H9 (cell line): ENCODE measurements at regions not wholly inside any gene's neighbourhood (a gene's known extent, or its start where the extent isn't known, plus 50 kb on each side); places are given as distances from the start of the nearest gene placed in this dataset.

ENCODE experiments used
- DNase-seq: peaks from one replicate; pipeline ENCODE4 v3.0.0-alpha.2; 2017
- H2AFZ ChIP-seq: one replicate; pipeline ENCODE4 v1.6.1; 2013; ENCODE audit warnings: mild to moderate bottlenecking, low read length, control low read depth, moderate library complexity
- H2AK5ac ChIP-seq: 2 replicates; pipeline ENCODE4 v1.6.1; 2013; ENCODE audit warnings: low read length, control low read depth, mixed read lengths; ENCODE audit not compliant: insufficient read length
- H2BK120ac ChIP-seq: one replicate; pipeline ENCODE4 v1.6.1; 2013; ENCODE audit warnings: low read depth, mild to moderate bottlenecking, low read length, control low read depth, inconsistent platforms; ENCODE audit not compliant: poor library complexity, severe bottlenecking
- H2BK12ac ChIP-seq: 2 replicates; pipeline ENCODE4 v1.6.1; 2013; ENCODE audit warnings: low read length, control low read depth, mixed read lengths, low read depth; ENCODE audit not compliant: insufficient read length
- H2BK15ac ChIP-seq: 2 replicates; pipeline ENCODE4 v1.6.1; 2013; ENCODE audit warnings: low read depth, low read length, control low read depth
- H2BK20ac ChIP-seq: one replicate; pipeline ENCODE4 v1.6.1; 2013; ENCODE audit warnings: low read depth, mild to moderate bottlenecking, low read length, control low read depth, inconsistent platforms; ENCODE audit not compliant: poor library complexity, severe bottlenecking
- H2BK5ac ChIP-seq: 2 replicates; pipeline ENCODE4 v1.6.1; 2013; ENCODE audit warnings: low read length, control low read depth, mixed read lengths; ENCODE audit not compliant: insufficient read length
- H3K14ac ChIP-seq: 2 replicates; pipeline ENCODE4 v1.6.1; 2013; ENCODE audit warnings: low read length, control low read depth; ENCODE audit not compliant: insufficient read depth
- H3K18ac ChIP-seq: 2 replicates; pipeline ENCODE4 v1.6.1; 2013; ENCODE audit warnings: low read depth, mild to moderate bottlenecking, mixed read lengths, low read length, control low read depth; ENCODE audit not compliant: insufficient read length
- H3K23ac ChIP-seq: 2 replicates; pipeline ENCODE4 v1.6.1; 2013; ENCODE audit warnings: low read length, control low read depth, mixed read lengths, low read depth; ENCODE audit not compliant: insufficient read length
- H3K23me2 ChIP-seq: 2 replicates; pipeline ENCODE4 v1.6.1; 2013; ENCODE audit warnings: low read depth, mild to moderate bottlenecking, mixed read lengths, low read length, control low read depth; ENCODE audit not compliant: insufficient read length, poor library complexity, severe bottlenecking
- H3K27ac ChIP-seq: 2 replicates; pipeline ENCODE4 v1.5.1; 2013; ENCODE audit warnings: low read length, control low read depth, mixed read lengths, low read depth; ENCODE audit not compliant: insufficient read length
- H3K27me3 ChIP-seq: 2 replicates; pipeline ENCODE4 v1.6.1; 2013; ENCODE audit warnings: low read length, control low read depth, inconsistent platforms; ENCODE audit not compliant: insufficient read depth
- H3K4ac ChIP-seq: 2 replicates; pipeline ENCODE4 v1.6.1; 2013; ENCODE audit warnings: low read depth, mild to moderate bottlenecking, control low read depth, inconsistent platforms, low read length, moderate library complexity
- H3K4me1 ChIP-seq: 2 replicates; pipeline ENCODE4 v1.6.1; 2013; ENCODE audit warnings: low read length, control low read depth, inconsistent platforms; ENCODE audit not compliant: insufficient read depth
- H3K4me2 ChIP-seq: 2 replicates; pipeline ENCODE4 v1.6.1; 2013; ENCODE audit warnings: low read length, control low read depth, mixed read lengths; ENCODE audit not compliant: insufficient read length, insufficient read depth
- H3K56ac ChIP-seq: 2 replicates; pipeline ENCODE4 v1.6.1; 2013; ENCODE audit warnings: low read depth, mild to moderate bottlenecking, mixed read lengths, low read length, control low read depth; ENCODE audit not compliant: insufficient read length
- H3K79me1 ChIP-seq: 2 replicates; pipeline ENCODE4 v1.6.1; 2013; ENCODE audit warnings: low read depth, mild to moderate bottlenecking, moderate library complexity, low read length, control low read depth, inconsistent platforms; ENCODE audit not compliant: insufficient read depth, poor library complexity, severe bottlenecking
- H3K79me2 ChIP-seq: 2 replicates; pipeline ENCODE4 v1.6.1; 2013; ENCODE audit warnings: low read length, control low read depth, inconsistent platforms; ENCODE audit not compliant: insufficient read depth
- H3K9ac ChIP-seq: 2 replicates; pipeline ENCODE4 v1.6.1; 2013; ENCODE audit warnings: low read length, control low read depth, mixed read lengths; ENCODE audit not compliant: insufficient read length; ENCODE audit errors: extremely low read depth
- H3K9me3 ChIP-seq: one replicate; pipeline ENCODE4 v1.6.1; 2013; ENCODE audit warnings: low read depth, low read length, inconsistent platforms; ENCODE audit not compliant: control insufficient read depth
- H3T11ph ChIP-seq: one replicate; pipeline ENCODE4 v1.6.1; 2013; ENCODE audit warnings: mild to moderate bottlenecking, low read length, control low read depth, inconsistent platforms
- H4K20me1 ChIP-seq: one replicate; pipeline ENCODE4 v1.6.1; 2013; ENCODE audit not compliant: control insufficient read depth, insufficient read length, insufficient read depth
- H4K5ac ChIP-seq: 2 replicates; pipeline ENCODE4 v1.6.1; 2013; ENCODE audit warnings: low read depth, mild to moderate bottlenecking, mixed read lengths, low read length, control low read depth; ENCODE audit not compliant: insufficient read length
- H4K8ac ChIP-seq: replicated peaks from 2 replicates; pipeline ENCODE4 v1.6.1; 2013; ENCODE audit warnings: low read length, control low read depth, mixed read lengths, low read depth; ENCODE audit not compliant: insufficient read length
- H4K91ac ChIP-seq: 2 replicates; pipeline ENCODE4 v1.6.1; 2013; ENCODE audit warnings: low read depth, mild to moderate bottlenecking, moderate library complexity, mixed read lengths, low read length, control low read depth; ENCODE audit not compliant: insufficient read length
- H3K27ac Mint-ChIP-seq, 3 experiments: 2 replicates in 2 of 3; 3 replicates in 1 of 3; pipeline ENCODE4 v1.8.0; 2020 to 2021; ENCODE audit warnings: mixed read lengths in 3 of 3, mild to moderate bottlenecking in 1 of 3, moderate library complexity in 1 of 3
- H3K27me3 Mint-ChIP-seq: 2 replicates; pipeline ENCODE4 v1.8.0; 2021; ENCODE audit warnings: low read depth, mild to moderate bottlenecking, moderate library complexity, mixed read lengths
- H3K36me3 Mint-ChIP-seq, 3 experiments: 2 replicates in 2 of 3; 3 replicates in 1 of 3; pipeline ENCODE4 v1.8.0; 2020 to 2021; ENCODE audit warnings: low read depth in 3 of 3, mixed read lengths in 3 of 3; ENCODE audit not compliant: insufficient read depth in 1 of 3
- H3K4me1 Mint-ChIP-seq, 2 experiments: 2 replicates each; pipeline ENCODE4 v1.8.0; 2020; ENCODE audit warnings: mixed read lengths in 2 of 2
- H3K4me3 Mint-ChIP-seq, 2 experiments: 2 replicates in 1 of 2; 3 replicates in 1 of 2; pipeline ENCODE4 v1.8.0; 2020 to 2021; ENCODE audit warnings: mild to moderate bottlenecking in 2 of 2, mixed read lengths in 2 of 2, moderate library complexity in 1 of 2
- H3K9me3 Mint-ChIP-seq, 2 experiments: 2 replicates in 1 of 2; 3 replicates in 1 of 2; pipeline ENCODE4 v1.8.0; 2020; ENCODE audit warnings: mild to moderate bottlenecking in 2 of 2, mixed read lengths in 2 of 2, moderate library complexity in 1 of 2
- WGBS: extraction: QIAGEN DNeasy Blood & Tissue Kit; methylation state at CpG from one replicate; pipeline ENCODE4 v1.1.7; 2013; ENCODE audit warnings: missing lambda C conversion rate, low lambda C conversion rate, mixed read lengths; ENCODE audit not compliant: insufficient read length; ENCODE audit errors: extremely low coverage; 5-methylcytosine and 5-hydroxymethylcytosine counted together
- TF ChIP-seq, protein P1 (sequence below): fragments of 200-600 bp; sonication (generic); conservative IDR thresholded peaks from 3 replicates; pipeline ENCODE4 v1.8.0; 2021; ENCODE audit warnings: antibody characterized with exemption, mild to moderate bottlenecking

DNA sequence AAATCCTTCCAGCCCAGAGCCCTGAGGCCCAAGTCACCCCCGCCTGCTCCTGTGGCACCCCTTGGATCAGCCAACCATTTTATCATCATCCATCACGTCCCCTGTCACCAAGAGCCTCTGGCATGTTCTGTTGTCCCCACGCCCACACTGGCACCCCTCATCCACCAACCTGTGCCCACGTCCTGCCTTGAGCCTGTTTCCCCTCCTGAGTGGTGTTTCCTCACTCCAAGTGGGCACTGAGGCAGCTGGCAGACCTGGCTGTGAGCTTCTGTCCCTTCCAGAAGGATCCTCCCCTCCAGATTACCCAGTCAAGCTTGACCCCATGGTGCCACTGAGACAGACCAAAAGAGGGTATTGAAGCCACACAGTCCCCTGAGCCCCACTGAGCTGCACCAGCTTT, 71.4 kb upstream of the ANTXRL start:
- no peak overlapping the region for H3K23ac ChIP-seq
- no peak overlapping the region for H3T11ph ChIP-seq
- no peak overlapping the region for H2AFZ ChIP-seq
- no peak for DNase-seq
- H2BK20ac ChIP-seq: no peak overlapping the region
- H3K4ac ChIP-seq: no peak overlapping the region
- no peak overlapping the region for H2BK120ac ChIP-seq
- no peaks in the 10 kb centered on the region for H3K79me1 ChIP-seq
- H3K27me3 ChIP-seq: no peaks in the 10 kb centered on the region
- no peaks in the 10 kb centered on the region for H3K79me2 ChIP-seq
- peaks cover 0 to 5% of the 10 kb centered on the region in 2 experiments; a peak in 2 of 4 replicates for H3K4me1 Mint-ChIP-seq
- H2AK5ac ChIP-seq: no peak overlapping the region
- no peaks in the 10 kb centered on the region; a peak in 1 of 5 replicates for H3K9me3 Mint-ChIP-seq
- H4K8ac ChIP-seq: no peak overlapping the region
- no peak overlapping the region for H2BK12ac ChIP-seq
- no peaks in the 10 kb centered on the region for H3K9me3 ChIP-seq
- H3K9ac ChIP-seq: no peak overlapping the region
- no peaks in the 10 kb centered on the region for H3K23me2 ChIP-seq
- no peak overlapping the region for H3K14ac ChIP-seq
- H3K27me3 Mint-ChIP-seq: peaks cover 7% of the 10 kb centered on the region
- no peak overlapping the region; the same call in 1 of the 2 replicates for H2BK15ac ChIP-seq
- H3K36me3 Mint-ChIP-seq: no peaks in the 10 kb centered on the region
- H4K91ac ChIP-seq: no peak overlapping the region
- H3K56ac ChIP-seq: no peak overlapping the region
- TF ChIP-seq, protein P1, sequence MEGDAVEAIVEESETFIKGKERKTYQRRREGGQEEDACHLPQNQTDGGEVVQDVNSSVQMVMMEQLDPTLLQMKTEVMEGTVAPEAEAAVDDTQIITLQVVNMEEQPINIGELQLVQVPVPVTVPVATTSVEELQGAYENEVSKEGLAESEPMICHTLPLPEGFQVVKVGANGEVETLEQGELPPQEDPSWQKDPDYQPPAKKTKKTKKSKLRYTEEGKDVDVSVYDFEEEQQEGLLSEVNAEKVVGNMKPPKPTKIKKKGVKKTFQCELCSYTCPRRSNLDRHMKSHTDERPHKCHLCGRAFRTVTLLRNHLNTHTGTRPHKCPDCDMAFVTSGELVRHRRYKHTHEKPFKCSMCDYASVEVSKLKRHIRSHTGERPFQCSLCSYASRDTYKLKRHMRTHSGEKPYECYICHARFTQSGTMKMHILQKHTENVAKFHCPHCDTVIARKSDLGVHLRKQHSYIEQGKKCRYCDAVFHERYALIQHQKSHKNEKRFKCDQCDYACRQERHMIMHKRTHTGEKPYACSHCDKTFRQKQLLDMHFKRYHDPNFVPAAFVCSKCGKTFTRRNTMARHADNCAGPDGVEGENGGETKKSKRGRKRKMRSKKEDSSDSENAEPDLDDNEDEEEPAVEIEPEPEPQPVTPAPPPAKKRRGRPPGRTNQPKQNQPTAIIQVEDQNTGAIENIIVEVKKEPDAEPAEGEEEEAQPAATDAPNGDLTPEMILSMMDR: no peak
- H3K4me2 ChIP-seq: no peak overlapping the region
- H4K5ac ChIP-seq: no peak overlapping the region
- H3K27ac Mint-ChIP-seq: no peak overlapping the region
- no peak overlapping the region for H3K18ac ChIP-seq
- H2BK5ac ChIP-seq: no peak overlapping the region
- H4K20me1 ChIP-seq: no peaks in the 10 kb centered on the region
- no CpG with 5 or more reads among the region's 4 CpGs for WGBS
- no peaks in the 10 kb centered on the region for H3K4me1 ChIP-seq
- H3K4me3 Mint-ChIP-seq: no peak overlapping the region
- no peak overlapping the region for H3K27ac ChIP-seq
